Chondrocyte (in vitro differentiated cells): ENCODE measurements at regions not wholly inside any gene's neighbourhood (a gene's known extent, or its start where the extent isn't known, plus 50 kb on each side); places are given as distances from the start of the nearest gene placed in this dataset.
"Not testable (repeated sequence)": the region's sequence is repeated elsewhere in the genome, so short reads cannot be mapped to it uniquely, and the experiment has no call there.

Experiments used
- DNase-seq: peaks from one replicate; pipeline ENCODE4 v3.0.0; 2021; ENCODE audit warnings: mixed read lengths, low spot score
- H3K27ac Mint-ChIP-seq: one replicate; pipeline ENCODE4 v1.8.0; 2021; ENCODE audit warnings: mild to moderate bottlenecking, moderate library complexity, mixed read lengths; ENCODE audit not compliant: unreplicated experiment
- H3K27me3 Mint-ChIP-seq: 2 replicates; pipeline ENCODE4 v1.8.0; 2021; ENCODE audit warnings: low read depth, mixed read lengths
- H3K36me3 Mint-ChIP-seq: 2 replicates; pipeline ENCODE4 v1.8.0; 2021; ENCODE audit warnings: low read depth, mixed read lengths
- H3K4me1 Mint-ChIP-seq: 2 replicates; pipeline ENCODE4 v1.8.0; 2021; ENCODE audit warnings: low read depth, mild to moderate bottlenecking, mixed read lengths
- H3K4me3 Mint-ChIP-seq: one replicate; pipeline ENCODE4 v1.8.0; 2021; ENCODE audit warnings: mild to moderate bottlenecking, moderate library complexity, mixed read lengths; ENCODE audit not compliant: unreplicated experiment
- H3K9me3 Mint-ChIP-seq: 2 replicates; pipeline ENCODE4 v1.8.0; 2021; ENCODE audit warnings: low read depth, mixed read lengths
- TF ChIP-seq, protein P1 (sequence below): fragments of 200-600 bp; sonication (generic); IDR thresholded peaks from 2 replicates; pipeline ENCODE4 v1.5.0; 2021; ENCODE audit warnings: antibody characterized with exemption, mild to moderate bottlenecking, moderate library complexity

DNA sequence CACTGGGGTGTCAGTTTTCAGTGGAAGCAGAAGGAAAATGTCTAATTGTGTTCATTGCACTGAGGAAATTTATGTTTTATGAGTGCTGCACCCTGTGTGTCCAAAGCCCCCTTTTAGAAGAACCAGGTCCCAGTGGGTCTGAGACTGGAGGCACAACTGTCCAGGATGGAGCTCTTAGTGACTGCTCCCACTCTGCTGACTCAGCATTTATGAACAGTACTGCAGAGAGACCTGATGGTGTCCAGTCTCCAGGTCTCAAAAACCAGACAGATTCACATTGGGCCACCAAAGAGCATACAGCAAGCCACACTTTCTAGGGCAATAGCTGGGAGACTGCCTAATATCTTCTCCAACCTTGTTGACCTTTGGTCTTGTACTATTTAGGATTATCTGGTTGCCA lies 321.9 kb downstream of the CBLN1 start:
- Mint-ChIP-seq H3K4me1 (no peaks in the 10 kb centered on the region), H3K4me3 (no peak overlapping the region), H3K27ac (no peak overlapping the region), H3K9me3 (peaks cover 5% of the 10 kb centered on the region), H3K36me3 (no peaks in the 10 kb centered on the region), H3K27me3 (no peaks in the 10 kb centered on the region)
- TF ChIP-seq, protein P1, sequence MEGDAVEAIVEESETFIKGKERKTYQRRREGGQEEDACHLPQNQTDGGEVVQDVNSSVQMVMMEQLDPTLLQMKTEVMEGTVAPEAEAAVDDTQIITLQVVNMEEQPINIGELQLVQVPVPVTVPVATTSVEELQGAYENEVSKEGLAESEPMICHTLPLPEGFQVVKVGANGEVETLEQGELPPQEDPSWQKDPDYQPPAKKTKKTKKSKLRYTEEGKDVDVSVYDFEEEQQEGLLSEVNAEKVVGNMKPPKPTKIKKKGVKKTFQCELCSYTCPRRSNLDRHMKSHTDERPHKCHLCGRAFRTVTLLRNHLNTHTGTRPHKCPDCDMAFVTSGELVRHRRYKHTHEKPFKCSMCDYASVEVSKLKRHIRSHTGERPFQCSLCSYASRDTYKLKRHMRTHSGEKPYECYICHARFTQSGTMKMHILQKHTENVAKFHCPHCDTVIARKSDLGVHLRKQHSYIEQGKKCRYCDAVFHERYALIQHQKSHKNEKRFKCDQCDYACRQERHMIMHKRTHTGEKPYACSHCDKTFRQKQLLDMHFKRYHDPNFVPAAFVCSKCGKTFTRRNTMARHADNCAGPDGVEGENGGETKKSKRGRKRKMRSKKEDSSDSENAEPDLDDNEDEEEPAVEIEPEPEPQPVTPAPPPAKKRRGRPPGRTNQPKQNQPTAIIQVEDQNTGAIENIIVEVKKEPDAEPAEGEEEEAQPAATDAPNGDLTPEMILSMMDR: no peak
- DNase-seq: no peak

DNA sequence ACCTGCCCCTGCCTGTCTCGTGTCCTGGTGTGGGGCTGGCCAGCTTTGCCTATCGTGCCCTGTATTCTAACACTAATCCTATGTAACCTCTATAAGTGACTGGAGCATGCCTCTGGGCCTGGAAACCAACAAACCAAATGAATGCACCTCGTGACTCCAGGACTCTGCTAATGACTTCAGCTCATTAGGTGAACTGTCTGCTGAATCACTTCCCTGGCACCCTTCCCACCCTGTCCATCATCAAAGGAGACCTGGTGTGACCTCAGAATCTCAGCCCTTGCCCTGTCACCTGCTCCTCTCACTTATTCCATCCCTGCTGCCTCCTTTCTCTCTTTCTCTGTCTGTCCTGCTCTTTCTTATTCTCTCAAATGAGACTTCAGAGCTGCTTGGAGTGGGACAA lies 322.4 kb downstream of the CBLN1 start:
- no peak overlapping the region for H3K4me3 Mint-ChIP-seq
- DNase-seq: no peak
- TF ChIP-seq, protein P1: no peak
- no peaks in the 10 kb centered on the region for H3K4me1 Mint-ChIP-seq
- H3K9me3 Mint-ChIP-seq: peaks cover 5% of the 10 kb centered on the region
- no peak overlapping the region for H3K27ac Mint-ChIP-seq
- H3K27me3 Mint-ChIP-seq: no peaks in the 10 kb centered on the region
- no peaks in the 10 kb centered on the region for H3K36me3 Mint-ChIP-seq

- no peak overlapping the region for H3K4me3 Mint-ChIP-seq
- H3K4me1 Mint-ChIP-seq: no peaks in the 10 kb centered on the region
- peaks cover 5% of the 10 kb centered on the region for H3K9me3 Mint-ChIP-seq
- no peak overlapping the region for H3K27ac Mint-ChIP-seq
- no peaks in the 10 kb centered on the region for H3K36me3 Mint-ChIP-seq
- TF ChIP-seq, protein P1: no peak
- no peaks in the 10 kb centered on the region for H3K27me3 Mint-ChIP-seq
- no peak for DNase-seq
Measured at GRCh38 chr16:48958681-48959080, 323.0 kb downstream of the CBLN1 start.

DNA sequence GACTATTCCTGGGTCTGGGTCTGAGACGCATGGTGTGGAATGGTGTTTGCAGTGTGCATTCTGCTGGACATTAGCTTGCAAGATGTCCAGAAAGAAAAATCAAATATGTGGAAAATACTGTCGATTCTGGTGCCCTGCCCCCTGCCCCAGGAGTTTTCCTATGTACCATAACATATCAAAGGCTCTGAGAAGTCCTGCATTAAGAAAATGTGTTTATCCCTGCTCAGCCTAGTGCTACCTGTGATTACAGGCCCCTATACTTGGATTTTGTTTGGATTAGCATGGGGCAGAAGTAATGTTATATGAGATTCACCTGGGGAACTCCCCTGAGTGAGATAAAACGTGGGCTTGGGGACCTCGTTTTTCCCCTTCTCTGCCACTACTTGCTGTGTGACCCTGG lies 325.0 kb downstream of the CBLN1 start:
- H3K27me3 Mint-ChIP-seq: no peaks in the 10 kb centered on the region
- H3K4me3 Mint-ChIP-seq: no peak overlapping the region
- H3K4me1 Mint-ChIP-seq: no peaks in the 10 kb centered on the region
- H3K9me3 Mint-ChIP-seq: peaks cover 2% of the 10 kb centered on the region
- no peak overlapping the region for H3K27ac Mint-ChIP-seq
- no peak for DNase-seq
- TF ChIP-seq, protein P1: no peak
- no peaks in the 10 kb centered on the region for H3K36me3 Mint-ChIP-seq

DNA sequence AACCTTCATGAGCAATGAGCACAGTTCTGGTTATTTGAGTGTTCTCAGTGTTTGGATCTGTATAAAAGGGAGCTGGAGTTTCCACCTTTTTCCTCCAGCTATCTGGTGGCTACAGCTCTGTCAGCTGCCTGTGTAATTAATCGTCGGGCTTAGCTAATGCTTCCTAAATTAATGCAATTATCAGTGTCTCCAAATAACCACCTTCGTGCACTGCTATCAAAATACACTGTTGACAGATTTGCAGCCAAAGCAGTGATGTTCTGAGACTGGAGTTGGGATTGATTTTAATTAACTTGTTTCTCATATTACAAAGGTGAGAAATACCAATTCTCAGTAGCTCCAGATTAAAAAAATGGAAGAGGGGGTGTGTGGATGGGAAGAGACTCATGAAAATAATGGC lies 325.8 kb downstream of the CBLN1 start:
- Mint-ChIP-seq H3K27me3 (no peaks in the 10 kb centered on the region), H3K4me1 (no peaks in the 10 kb centered on the region), H3K4me3 (no peak overlapping the region), H3K36me3 (no peaks in the 10 kb centered on the region), H3K9me3 (peaks cover 2% of the 10 kb centered on the region), H3K27ac (no peak overlapping the region)
- DNase-seq: no peak
- TF ChIP-seq, protein P1: no peak

DNA sequence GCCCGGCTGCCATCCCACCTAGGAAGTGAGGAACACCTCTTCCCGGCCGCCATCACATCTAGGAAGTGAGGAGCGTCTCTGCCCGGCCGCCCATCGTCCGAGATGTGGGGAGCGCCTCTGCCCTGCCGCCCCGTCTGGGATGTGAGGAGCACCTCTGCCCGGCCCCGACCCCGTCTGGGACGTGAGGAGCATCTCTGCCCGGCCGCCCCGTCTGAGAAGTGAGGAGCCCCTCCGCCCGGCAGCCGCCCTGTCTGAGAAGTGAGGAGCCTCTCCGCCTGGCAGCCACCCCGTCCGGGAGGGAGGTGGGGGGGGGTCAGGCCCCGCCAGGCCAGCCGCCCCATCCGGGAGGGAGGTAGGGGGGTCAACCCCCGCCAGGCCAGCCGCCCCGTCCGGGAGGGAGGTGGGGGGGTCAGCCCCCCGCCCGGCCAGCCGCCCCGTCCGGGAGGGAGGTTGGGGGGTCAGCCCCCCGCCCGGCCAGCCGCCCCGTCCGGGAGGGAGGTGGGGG lies 330.0 kb downstream of the CBLN1 start:
- not testable (repeated sequence) for H3K27me3 Mint-ChIP-seq, H3K36me3 Mint-ChIP-seq, DNase-seq, H3K4me1 Mint-ChIP-seq, H3K9me3 Mint-ChIP-seq, H3K27ac Mint-ChIP-seq, H3K4me3 Mint-ChIP-seq
